OCI-LY1 (cell line): ENCODE measurements at regions not wholly inside any gene's neighbourhood (a gene's known extent, or its start where the extent isn't known, plus 50 kb on each side); places are given as distances from the start of the nearest gene placed in this dataset.

Experiments
- H2AFZ ChIP-seq: fragments of 200-600 bp; sonication (generic), shearing (Covaris generic); 2 replicates; pipeline ENCODE4 v1.6.0; 2014; ENCODE audit warnings: antibody characterized with exemption, mild to moderate bottlenecking, low read length
- H3F3A ChIP-seq: fragments of 200-600 bp; sonication (generic), shearing (Covaris generic); 2 replicates; pipeline ENCODE4 v1.6.0; 2014; ENCODE audit warnings: mild to moderate bottlenecking, antibody characterized with exemption, low read length, moderate library complexity; ENCODE audit not compliant: insufficient read depth
- H3K27ac ChIP-seq: fragments of 200-600 bp; sonication (generic); 2 replicates; pipeline ENCODE4 v1.5.1; 2014; ENCODE audit warnings: low read length, mixed run types, mild to moderate bottlenecking, low read depth; ENCODE audit not compliant: poor library complexity, severe bottlenecking
- H3K27me3 ChIP-seq: fragments of 200-600 bp; sonication (generic); 2 replicates; pipeline ENCODE4 v1.6.0; 2014; ENCODE audit warnings: antibody characterized with exemption, mild to moderate bottlenecking, low read length, moderate library complexity; ENCODE audit not compliant: insufficient read depth
- H3K36me3 ChIP-seq: fragments of 200-600 bp; sonication (generic); 2 replicates; pipeline ENCODE4 v1.6.1; 2014; ENCODE audit warnings: mild to moderate bottlenecking, antibody characterized with exemption, low read length, moderate library complexity, mixed read lengths; ENCODE audit not compliant: insufficient read depth
- H3K4me1 ChIP-seq: fragments of 200-600 bp; sonication (generic); 2 replicates; pipeline ENCODE4 v1.5.1; 2014; ENCODE audit warnings: mild to moderate bottlenecking, low read length, moderate library complexity; ENCODE audit not compliant: insufficient read depth, severe bottlenecking
- H3K4me2 ChIP-seq: fragments of 200-600 bp; sonication (generic), shearing (Covaris generic); 2 replicates; pipeline ENCODE4 v1.6.1; 2014; ENCODE audit warnings: low read length
- H3K4me3 ChIP-seq: fragments of 200-600 bp; sonication (generic); 2 replicates; pipeline ENCODE4 v1.5.1; 2014; ENCODE audit warnings: low read length, low read depth, mild to moderate bottlenecking, mixed read lengths; ENCODE audit not compliant: poor library complexity, severe bottlenecking
- H3K79me2 ChIP-seq: fragments of 200-600 bp; shearing (Covaris generic); 2 replicates; pipeline ENCODE4 v1.6.1; 2016; ENCODE audit warnings: mixed run types, low read length, mixed read lengths; ENCODE audit not compliant: insufficient read depth
- H3K9ac ChIP-seq: fragments of 200-600 bp; sonication (generic), shearing (Covaris generic); 2 replicates; pipeline ENCODE4 v1.6.1; 2014; ENCODE audit warnings: mild to moderate bottlenecking, low read length, mixed read lengths
- H3K9me2 ChIP-seq: fragments of 200-600 bp; sonication (generic), shearing (Covaris generic); 2 replicates; pipeline ENCODE4 v1.6.1; 2014; ENCODE audit warnings: low read depth, mild to moderate bottlenecking, low read length, mixed read lengths
- H3K9me3 ChIP-seq: fragments of 200-600 bp; shearing (Covaris generic); 2 replicates; pipeline ENCODE4 v1.6.1; 2014; ENCODE audit warnings: low read length, mixed read lengths
- H4K20me1 ChIP-seq: fragments of 200-600 bp; sonication (generic), shearing (Covaris generic); 2 replicates; pipeline ENCODE4 v1.6.0; 2016; ENCODE audit warnings: mild to moderate bottlenecking, low read length; ENCODE audit not compliant: insufficient read depth
- EZH2 ChIP-seq: fragments of 200-600 bp; sonication (generic), shearing (Covaris generic); IDR thresholded peaks from 2 replicates; pipeline ENCODE4 v1.8.0; 2017; ENCODE audit warnings: borderline replicate concordance, mixed run types, mild to moderate bottlenecking, antibody characterized with exemption, low read length, moderate library complexity, mixed read lengths
- TF ChIP-seq, protein P1 (sequence below): fragments of 200-600 bp; sonication (generic), shearing (Covaris generic); IDR thresholded peaks from 2 replicates; pipeline ENCODE4 v1.5.1; 2017; ENCODE audit warnings: mild to moderate bottlenecking, antibody characterized with exemption, low read length, moderate library complexity, mixed read lengths

DNA sequence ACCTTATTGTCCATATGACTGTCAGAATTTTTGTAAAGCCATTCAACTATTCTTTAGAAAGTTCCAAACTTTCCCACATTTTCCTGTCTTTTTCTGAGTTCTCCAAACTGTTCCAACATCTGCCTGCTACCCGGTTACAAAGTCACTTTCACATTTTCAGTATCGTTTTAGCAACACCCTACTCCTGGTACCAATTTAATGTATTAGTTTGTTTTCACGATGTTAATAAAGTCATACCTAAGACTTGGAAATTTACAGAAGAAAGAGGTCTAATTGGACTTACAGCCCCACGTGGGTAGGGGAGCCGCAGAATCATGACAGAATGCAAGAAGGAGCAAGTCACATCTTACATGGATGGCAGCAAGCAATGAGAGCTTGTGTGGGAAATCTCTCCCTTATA, 867.8 kb downstream of the AMY1C start:
- TF ChIP-seq, protein P1, sequence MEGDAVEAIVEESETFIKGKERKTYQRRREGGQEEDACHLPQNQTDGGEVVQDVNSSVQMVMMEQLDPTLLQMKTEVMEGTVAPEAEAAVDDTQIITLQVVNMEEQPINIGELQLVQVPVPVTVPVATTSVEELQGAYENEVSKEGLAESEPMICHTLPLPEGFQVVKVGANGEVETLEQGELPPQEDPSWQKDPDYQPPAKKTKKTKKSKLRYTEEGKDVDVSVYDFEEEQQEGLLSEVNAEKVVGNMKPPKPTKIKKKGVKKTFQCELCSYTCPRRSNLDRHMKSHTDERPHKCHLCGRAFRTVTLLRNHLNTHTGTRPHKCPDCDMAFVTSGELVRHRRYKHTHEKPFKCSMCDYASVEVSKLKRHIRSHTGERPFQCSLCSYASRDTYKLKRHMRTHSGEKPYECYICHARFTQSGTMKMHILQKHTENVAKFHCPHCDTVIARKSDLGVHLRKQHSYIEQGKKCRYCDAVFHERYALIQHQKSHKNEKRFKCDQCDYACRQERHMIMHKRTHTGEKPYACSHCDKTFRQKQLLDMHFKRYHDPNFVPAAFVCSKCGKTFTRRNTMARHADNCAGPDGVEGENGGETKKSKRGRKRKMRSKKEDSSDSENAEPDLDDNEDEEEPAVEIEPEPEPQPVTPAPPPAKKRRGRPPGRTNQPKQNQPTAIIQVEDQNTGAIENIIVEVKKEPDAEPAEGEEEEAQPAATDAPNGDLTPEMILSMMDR = no peak
- no peak for TF ChIP-seq EZH2
- Histone ChIP-seq H3K9ac (no peak overlapping the region), H3K9me3 (peaks cover 8% of the 10 kb centered on the region; the same call in 1 of the 2 replicates), H3K27ac (no peak overlapping the region), H3K4me2 (no peak overlapping the region), H3K9me2 (no peaks in the 10 kb centered on the region), H3K27me3 (no peaks in the 10 kb centered on the region), H3K36me3 (no peaks in the 10 kb centered on the region), H3K79me2 (no peaks in the 10 kb centered on the region), H3K4me1 (no peaks in the 10 kb centered on the region), H4K20me1 (no peaks in the 10 kb centered on the region), H3F3A (no peaks in the 10 kb centered on the region), H2AFZ (no peak overlapping the region), H3K4me3 (no peak overlapping the region)

DNA sequence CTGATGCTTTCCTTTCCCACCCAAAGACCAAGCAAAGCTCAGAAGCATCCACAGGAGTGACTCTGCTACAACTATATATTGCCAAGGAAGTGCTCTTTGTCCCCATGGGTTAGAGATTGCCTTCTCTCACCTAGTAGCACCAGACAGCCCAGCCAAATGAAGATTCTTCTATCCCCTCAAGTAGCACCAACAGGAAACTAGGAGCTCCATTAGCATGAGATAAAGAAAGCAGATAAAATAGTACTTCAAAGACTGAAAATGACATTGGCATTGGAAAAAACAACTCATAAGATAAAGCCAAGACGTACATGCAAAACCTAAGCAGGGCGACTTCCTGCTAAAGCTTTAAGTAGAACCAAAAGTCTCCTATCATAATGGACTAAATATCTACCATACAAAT, 871.5 kb downstream of the AMY1C start:
- H3F3A ChIP-seq = no peaks in the 10 kb centered on the region
- H3K9me2 ChIP-seq = no peaks in the 10 kb centered on the region
- no peaks in the 10 kb centered on the region for H3K36me3 ChIP-seq
- H3K4me1 ChIP-seq = peaks cover 6% of the 10 kb centered on the region
- no peaks in the 10 kb centered on the region for H3K79me2 ChIP-seq
- H4K20me1 ChIP-seq = no peaks in the 10 kb centered on the region
- no peaks in the 10 kb centered on the region for H3K27me3 ChIP-seq
- no peak for TF ChIP-seq EZH2
- TF ChIP-seq, protein P1 = no peak
- H3K27ac ChIP-seq = no peak overlapping the region
- no peak overlapping the region for H3K4me2 ChIP-seq
- H3K4me3 ChIP-seq = no peak overlapping the region
- H3K9me3 ChIP-seq = peaks cover 8% of the 10 kb centered on the region; the same call in 1 of the 2 replicates
- H3K9ac ChIP-seq = no peak overlapping the region
- peak overlapping the region; percentile 71; the same call in 1 of the 2 replicates for H2AFZ ChIP-seq

DNA sequence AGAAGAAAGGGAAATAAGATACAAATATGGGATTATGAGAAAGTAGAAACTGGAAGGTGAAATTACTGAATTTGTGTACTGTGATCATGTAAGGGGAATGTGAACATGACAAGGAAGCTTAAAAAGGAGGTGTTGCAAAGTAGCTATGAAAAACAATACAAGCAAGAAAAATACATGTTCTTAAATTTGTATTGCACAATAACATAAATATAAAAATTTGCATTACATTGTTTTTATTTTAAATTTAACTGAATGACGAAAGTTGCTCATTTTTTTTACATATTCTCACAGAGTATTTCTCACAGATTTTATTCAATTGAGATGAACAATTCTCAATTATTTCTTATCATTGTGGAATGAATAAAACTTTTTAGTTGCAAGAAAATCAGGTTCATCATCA, 874.8 kb downstream of the AMY1C start:
- no peak overlapping the region for H3K4me2 ChIP-seq
- no peak for TF ChIP-seq EZH2
- TF ChIP-seq, protein P1 = no peak
- H3K27me3 ChIP-seq = no peaks in the 10 kb centered on the region
- no peaks in the 10 kb centered on the region for H3K36me3 ChIP-seq
- H3F3A ChIP-seq = no peaks in the 10 kb centered on the region
- H3K9me3 ChIP-seq = no peaks in the 10 kb centered on the region
- no peaks in the 10 kb centered on the region for H3K9me2 ChIP-seq
- no peak overlapping the region for H3K27ac ChIP-seq
- H3K79me2 ChIP-seq = no peaks in the 10 kb centered on the region
- no peaks in the 10 kb centered on the region for H4K20me1 ChIP-seq
- H3K9ac ChIP-seq = no peak overlapping the region
- no peak overlapping the region for H2AFZ ChIP-seq
- no peak overlapping the region for H3K4me3 ChIP-seq
- H3K4me1 ChIP-seq = peaks cover 17% of the 10 kb centered on the region
